ENCODE measurements at regions not wholly inside any gene's neighbourhood (a gene's known extent, or its start where the extent isn't known, plus 50 kb on each side); places are given as distances from the start of the nearest gene placed in this dataset.

GRCh38 chr1:60173006-60173405, 99.4 kb upstream of the C1orf87 start:
- DNase-seq (ENCODE audit: low spot score) = no peak

- no peak for DNase-seq (ENCODE audit: low spot score)
These were observed 98.2 kb upstream of the C1orf87 start for GRCh38 chr1:60171801-60172200.

DNA sequence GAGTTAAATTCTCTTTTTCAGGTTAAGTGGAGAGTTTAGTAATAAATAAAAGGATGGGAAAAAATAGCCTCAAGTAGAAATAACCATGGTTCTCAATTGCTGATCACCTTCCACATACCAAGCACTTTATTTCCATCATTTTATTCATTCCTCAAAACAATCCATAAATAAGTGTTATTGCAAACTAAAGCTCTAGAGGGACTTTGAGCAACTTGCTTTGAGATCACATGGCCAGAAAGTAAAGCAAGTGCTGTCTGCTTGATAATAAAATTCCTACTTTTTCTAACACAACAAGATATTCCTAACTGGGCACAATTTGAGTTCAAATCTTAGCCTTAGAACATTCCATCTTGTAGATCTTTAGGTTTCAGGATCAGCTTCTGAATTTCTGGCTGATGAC, 97.1 kb upstream of the C1orf87 start:
- DNase-seq (ENCODE audit: low spot score) = no peak

- no peak for DNase-seq (ENCODE audit: low spot score)
These were observed 95.6 kb upstream of the C1orf87 start for GRCh38 chr1:60169206-60169605.

DNA sequence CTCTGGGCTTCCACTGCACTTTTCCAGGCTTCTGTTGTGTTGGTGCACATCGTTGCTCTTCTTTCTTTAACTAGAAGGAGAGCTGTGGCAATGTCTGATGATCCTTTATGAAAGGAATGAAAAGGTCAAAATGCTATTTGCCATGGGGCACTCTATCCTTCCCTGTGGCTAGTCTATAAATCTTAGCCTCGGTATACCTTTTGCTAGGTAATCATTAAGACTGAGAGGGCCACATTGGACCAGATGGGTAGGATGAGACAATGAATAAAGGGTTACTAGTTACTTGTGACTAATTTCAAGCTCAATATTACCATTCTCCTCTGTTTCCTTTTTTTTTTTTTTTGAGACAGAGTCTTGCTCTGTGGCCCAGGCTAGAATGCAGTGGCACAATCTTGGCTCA, 89.4 kb upstream of the C1orf87 start:
- DNase-seq (ENCODE audit: low spot score) = no peak

- no peak for DNase-seq (ENCODE audit: low spot score)
These were observed 86.6 kb upstream of the C1orf87 start for GRCh38 chr1:60160141-60160540.

GRCh38 chr1:60156371-60156770, 82.8 kb upstream of the C1orf87 start:
- DNase-seq (ENCODE audit: low spot score) = no peak

- DNase-seq (ENCODE audit: low spot score) = no peak
These were observed 80.4 kb upstream of the C1orf87 start for GRCh38 chr1:60153961-60154360.

- no peak for DNase-seq (ENCODE audit: low spot score)
These were observed 79.3 kb upstream of the C1orf87 start for GRCh38 chr1:60152891-60153290.

DNA sequence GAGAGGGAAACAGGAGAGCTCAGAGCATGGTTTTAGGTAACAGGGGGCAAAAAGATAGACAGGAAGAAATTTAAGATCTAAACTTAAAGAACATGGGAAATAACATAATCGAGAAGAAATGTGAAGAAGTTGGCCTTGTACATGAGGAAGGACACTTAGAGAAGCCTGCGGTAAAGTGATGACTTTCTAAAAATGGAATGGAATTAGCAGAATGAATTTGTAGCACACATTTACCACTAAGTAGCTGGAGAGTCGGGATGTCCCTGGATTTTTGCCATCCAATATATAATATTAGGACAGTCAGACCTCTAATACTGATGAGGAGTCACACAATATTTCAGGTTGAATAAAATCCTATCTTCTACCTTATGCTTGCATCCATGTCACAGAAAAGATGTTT, 77.7 kb upstream of the C1orf87 start:
- no peak for DNase-seq (ENCODE audit: low spot score)

GRCh38 chr1:60149251-60149650, 75.7 kb upstream of the C1orf87 start:
- DNase-seq (ENCODE audit: low spot score) = no peak

DNA sequence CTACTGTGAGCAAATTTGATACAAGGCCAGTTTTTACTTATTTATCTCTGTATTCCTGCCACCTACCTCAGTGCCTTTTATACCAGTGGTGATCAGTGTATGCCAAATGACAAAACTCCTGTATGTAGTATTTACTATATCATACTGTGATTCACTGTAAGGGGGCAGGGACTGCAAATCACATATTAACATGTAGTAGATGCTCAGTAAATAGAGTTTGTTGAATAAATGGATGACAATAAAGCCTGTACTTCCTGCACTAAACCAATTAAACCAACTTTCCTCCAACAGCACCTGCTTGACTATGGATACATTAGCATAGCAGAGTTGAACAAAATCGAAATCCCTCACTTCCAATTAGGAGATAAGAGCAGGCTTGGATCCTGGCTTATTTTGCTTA, 73.3 kb upstream of the C1orf87 start:
- no peak for DNase-seq (ENCODE audit: low spot score)

DNA sequence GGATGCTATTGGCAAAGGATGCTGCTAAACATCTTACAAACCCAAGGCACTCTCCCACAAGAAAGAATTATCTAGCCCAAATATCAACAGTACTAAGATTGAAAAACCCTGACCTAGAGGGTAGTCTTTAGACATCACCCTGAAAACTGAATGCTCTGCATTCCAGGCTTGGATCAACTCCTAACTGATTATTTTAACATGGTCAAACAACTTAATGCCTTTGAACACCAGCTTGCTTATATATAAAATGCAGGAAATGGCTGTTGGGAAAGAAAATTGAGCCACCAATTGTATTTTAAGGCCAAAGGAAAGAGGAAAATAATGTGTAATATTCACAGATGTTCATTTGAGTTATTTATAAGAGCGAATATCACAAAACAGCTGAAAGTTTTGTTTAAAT, 72.2 kb upstream of the C1orf87 start:
- DNase-seq (ENCODE audit: low spot score) = no peak

GRCh38 chr1:60141743-60142142, 68.2 kb upstream of the C1orf87 start:
- DNase-seq (ENCODE audit: low spot score) = no peak

GRCh38 chr1:60141276-60141675, 67.7 kb upstream of the C1orf87 start:
- no peak for DNase-seq (ENCODE audit: low spot score)

DNA sequence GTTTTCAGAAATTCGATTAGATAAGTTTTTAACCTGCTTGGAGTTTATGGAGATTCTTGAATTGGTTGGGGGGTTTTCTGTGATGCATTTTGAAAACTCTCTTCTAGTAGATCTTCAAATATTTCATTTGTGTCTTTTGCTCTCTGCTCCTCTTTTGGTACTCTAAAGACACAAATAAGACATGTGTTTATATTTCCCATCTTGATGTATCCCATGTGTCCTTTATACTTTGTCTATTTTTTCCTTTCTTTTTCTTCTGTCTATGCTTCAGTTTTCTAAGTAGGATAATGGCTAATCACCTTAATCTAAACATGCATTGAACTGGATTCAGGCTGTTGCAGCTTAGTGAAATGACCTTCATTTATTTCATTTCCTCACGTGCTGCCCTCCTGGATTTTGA, 63.8 kb upstream of the C1orf87 start:
- DNase-seq (ENCODE audit: low spot score) = no peak

DNA sequence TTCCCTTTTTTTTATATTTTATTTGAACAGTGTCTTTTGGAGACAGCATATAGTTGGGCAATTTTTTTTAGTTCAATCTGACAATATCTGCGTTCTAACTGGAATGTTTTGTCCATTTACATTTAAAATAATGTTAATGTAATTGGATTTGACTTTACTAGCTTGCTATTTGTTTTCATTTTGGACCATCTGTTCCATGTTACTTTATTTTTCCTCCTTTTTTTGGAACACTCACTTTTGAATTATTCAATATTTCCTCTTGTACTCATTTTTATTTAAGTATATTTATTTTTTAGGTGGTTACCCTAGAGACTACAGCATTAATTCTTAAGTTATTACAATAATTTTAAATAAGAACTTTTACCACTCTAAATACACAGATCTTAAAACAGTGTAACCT, 62.8 kb upstream of the C1orf87 start:
- DNase-seq (ENCODE audit: low spot score) = no peak

DNA sequence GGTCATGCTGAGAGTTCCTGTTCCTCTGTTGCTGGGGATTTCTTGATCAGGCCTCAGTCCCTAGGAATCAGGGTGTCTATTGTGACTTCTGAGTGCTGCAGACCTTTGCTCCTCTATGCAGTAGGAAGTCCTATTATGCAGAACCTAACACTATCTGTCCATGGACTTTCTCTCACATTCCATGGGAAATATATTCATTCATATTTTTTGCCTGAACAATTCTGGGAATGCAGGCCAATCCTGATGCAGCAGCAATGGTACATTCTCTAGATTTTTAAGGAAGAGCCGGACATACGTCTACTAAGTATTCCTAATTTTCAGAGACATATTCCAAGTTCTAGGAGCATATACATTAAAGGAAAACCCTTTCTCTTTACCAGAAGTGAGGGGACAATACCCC, 61.1 kb upstream of the C1orf87 start:
- DNase-seq (ENCODE audit: low spot score) = no peak

DNA sequence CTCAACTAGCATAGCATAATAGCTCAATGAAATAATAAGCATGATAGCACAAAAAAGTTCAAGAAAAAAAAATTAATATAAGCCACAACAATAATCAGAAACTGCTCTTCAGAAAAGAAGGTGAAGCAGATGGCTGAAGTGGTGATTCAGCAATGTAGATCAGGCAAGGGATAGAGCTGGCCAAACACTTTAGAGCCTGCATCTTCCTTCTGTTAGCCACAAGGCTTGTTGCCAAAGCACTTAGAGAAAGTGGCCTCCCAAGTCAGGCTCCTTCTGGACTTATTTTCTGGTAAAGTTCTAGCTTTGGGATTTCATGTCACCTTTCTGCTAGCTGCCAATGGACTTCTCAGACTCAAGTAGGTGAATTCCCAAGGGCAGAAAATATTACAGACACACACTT, 60.3 kb upstream of the C1orf87 start:
- no peak for DNase-seq (ENCODE audit: low spot score)

DNA sequence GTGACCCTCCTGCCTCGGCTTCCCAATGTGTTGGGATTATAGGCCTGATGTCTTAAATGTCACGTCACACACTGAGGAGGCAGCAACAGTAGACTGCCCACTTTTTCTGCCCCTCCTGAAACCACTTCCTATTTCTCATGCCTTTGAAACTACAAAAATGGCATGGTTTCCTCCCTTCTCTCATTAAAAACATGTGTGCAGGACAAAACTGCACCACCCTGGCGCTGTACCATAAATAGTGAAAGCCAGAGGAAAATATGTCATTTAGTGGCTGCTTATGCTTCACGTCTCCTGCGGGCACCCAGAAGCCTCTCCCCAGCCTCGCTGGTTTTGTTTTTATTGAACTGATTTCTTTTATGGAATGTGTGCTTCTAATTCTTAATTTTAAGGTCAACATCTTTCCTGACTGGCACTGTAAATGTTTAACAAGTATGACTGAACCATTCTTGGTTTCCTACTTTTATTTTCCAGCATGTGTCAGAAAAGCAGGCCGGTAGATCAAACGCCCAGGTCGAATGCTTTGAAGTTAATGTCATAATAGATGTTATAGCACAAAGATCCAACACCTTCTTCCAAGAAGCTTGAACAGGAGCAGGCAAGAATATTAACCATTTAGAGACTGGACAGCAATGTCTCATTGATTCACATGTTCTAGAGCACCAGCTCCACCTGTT, 59.6 kb upstream of the C1orf87 start:
- no peak for DNase-seq (ENCODE audit: low spot score)

DNA sequence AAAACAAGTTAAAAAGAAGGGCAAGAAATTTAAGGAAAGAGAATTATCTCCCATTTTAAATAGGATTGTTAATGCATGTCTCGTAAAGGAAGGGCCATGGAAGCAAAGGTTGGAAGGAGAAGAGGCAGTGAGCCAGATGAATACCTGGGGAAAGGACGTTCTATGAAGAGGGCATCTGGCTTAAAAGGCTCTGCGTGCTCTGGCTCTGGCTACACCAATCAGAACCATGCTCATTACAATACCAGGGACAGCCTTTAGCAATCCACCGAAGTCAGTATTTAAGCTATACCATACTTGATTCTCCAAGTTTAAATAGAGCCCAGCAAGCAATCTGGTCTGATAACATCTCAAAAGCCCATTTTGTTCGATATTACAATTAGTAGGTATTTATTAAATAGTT, 58.5 kb upstream of the C1orf87 start:
- no peak for DNase-seq (ENCODE audit: low spot score)

GRCh38 chr1:60130703-60131102, 57.1 kb upstream of the C1orf87 start:
- DNase-seq (ENCODE audit: low spot score) = no peak

GRCh38 chr1:60129911-60130310, 56.3 kb upstream of the C1orf87 start:
- DNase-seq (ENCODE audit: low spot score) = no peak

DNA sequence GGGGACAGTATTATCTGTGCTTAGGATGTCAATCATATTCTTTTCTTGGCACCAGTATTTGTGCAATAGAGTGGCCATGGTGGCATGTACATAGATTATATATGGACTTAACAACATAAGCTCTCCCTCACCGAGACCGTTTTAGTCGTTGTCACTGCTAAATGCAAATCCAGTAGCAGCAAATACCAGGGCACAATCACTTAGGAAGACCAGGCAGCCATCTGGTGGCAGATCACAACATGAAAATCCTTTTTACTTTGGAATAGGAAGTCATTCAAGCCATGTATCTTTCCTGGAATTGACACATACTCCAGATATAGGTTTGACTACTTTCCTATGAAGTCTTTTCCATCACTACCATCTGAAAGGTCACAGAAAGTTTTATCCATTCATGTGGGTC, 53.2 kb upstream of the C1orf87 start:
- no peak for DNase-seq (ENCODE audit: low spot score)

All from activated CD4-positive, alpha-beta T cell treated with anti-CD3 and anti-CD28 coated beads, Interleukin-2, Interleukin-4, amounts not matched to agents 100 ng/mL and 50 ng/mL, durations not matched to agents 16 hours and 8 hours (primary cell).